OCI-LY1 (cell line): ENCODE measurements at regions not wholly inside any gene's neighbourhood (a gene's known extent, or its start where the extent isn't known, plus 50 kb on each side); places are given as distances from the start of the nearest gene placed in this dataset.

Source experiments
- H2AFZ ChIP-seq: fragments of 200-600 bp; sonication (generic), shearing (Covaris generic); 2 replicates; pipeline ENCODE4 v1.6.0; 2014; ENCODE audit warnings: antibody characterized with exemption, mild to moderate bottlenecking, low read length
- H3F3A ChIP-seq: fragments of 200-600 bp; sonication (generic), shearing (Covaris generic); 2 replicates; pipeline ENCODE4 v1.6.0; 2014; ENCODE audit warnings: mild to moderate bottlenecking, antibody characterized with exemption, low read length, moderate library complexity; ENCODE audit not compliant: insufficient read depth
- H3K27ac ChIP-seq: fragments of 200-600 bp; sonication (generic); 2 replicates; pipeline ENCODE4 v1.5.1; 2014; ENCODE audit warnings: low read length, mixed run types, mild to moderate bottlenecking, low read depth; ENCODE audit not compliant: poor library complexity, severe bottlenecking
- H3K27me3 ChIP-seq: fragments of 200-600 bp; sonication (generic); 2 replicates; pipeline ENCODE4 v1.6.0; 2014; ENCODE audit warnings: antibody characterized with exemption, mild to moderate bottlenecking, low read length, moderate library complexity; ENCODE audit not compliant: insufficient read depth
- H3K36me3 ChIP-seq: fragments of 200-600 bp; sonication (generic); 2 replicates; pipeline ENCODE4 v1.6.1; 2014; ENCODE audit warnings: mild to moderate bottlenecking, antibody characterized with exemption, low read length, moderate library complexity, mixed read lengths; ENCODE audit not compliant: insufficient read depth
- H3K4me1 ChIP-seq: fragments of 200-600 bp; sonication (generic); 2 replicates; pipeline ENCODE4 v1.5.1; 2014; ENCODE audit warnings: mild to moderate bottlenecking, low read length, moderate library complexity; ENCODE audit not compliant: insufficient read depth, severe bottlenecking
- H3K4me2 ChIP-seq: fragments of 200-600 bp; sonication (generic), shearing (Covaris generic); 2 replicates; pipeline ENCODE4 v1.6.1; 2014; ENCODE audit warnings: low read length
- H3K4me3 ChIP-seq: fragments of 200-600 bp; sonication (generic); 2 replicates; pipeline ENCODE4 v1.5.1; 2014; ENCODE audit warnings: low read length, low read depth, mild to moderate bottlenecking, mixed read lengths; ENCODE audit not compliant: poor library complexity, severe bottlenecking
- H3K79me2 ChIP-seq: fragments of 200-600 bp; shearing (Covaris generic); 2 replicates; pipeline ENCODE4 v1.6.1; 2016; ENCODE audit warnings: mixed run types, low read length, mixed read lengths; ENCODE audit not compliant: insufficient read depth
- H3K9ac ChIP-seq: fragments of 200-600 bp; sonication (generic), shearing (Covaris generic); 2 replicates; pipeline ENCODE4 v1.6.1; 2014; ENCODE audit warnings: mild to moderate bottlenecking, low read length, mixed read lengths
- H3K9me2 ChIP-seq: fragments of 200-600 bp; sonication (generic), shearing (Covaris generic); 2 replicates; pipeline ENCODE4 v1.6.1; 2014; ENCODE audit warnings: low read depth, mild to moderate bottlenecking, low read length, mixed read lengths
- H3K9me3 ChIP-seq: fragments of 200-600 bp; shearing (Covaris generic); 2 replicates; pipeline ENCODE4 v1.6.1; 2014; ENCODE audit warnings: low read length, mixed read lengths
- H4K20me1 ChIP-seq: fragments of 200-600 bp; sonication (generic), shearing (Covaris generic); 2 replicates; pipeline ENCODE4 v1.6.0; 2016; ENCODE audit warnings: mild to moderate bottlenecking, low read length; ENCODE audit not compliant: insufficient read depth
- CTCF ChIP-seq: fragments of 200-600 bp; sonication (generic), shearing (Covaris generic); IDR thresholded peaks from 2 replicates; pipeline ENCODE4 v1.5.1; 2017; ENCODE audit warnings: mild to moderate bottlenecking, antibody characterized with exemption, low read length, moderate library complexity, mixed read lengths
- EZH2 ChIP-seq: fragments of 200-600 bp; sonication (generic), shearing (Covaris generic); IDR thresholded peaks from 2 replicates; pipeline ENCODE4 v1.8.0; 2017; ENCODE audit warnings: borderline replicate concordance, mixed run types, mild to moderate bottlenecking, antibody characterized with exemption, low read length, moderate library complexity, mixed read lengths

- Histone ChIP-seq H3K4me1 (no peaks in the 10 kb centered on the region), H3K4me2 (no peak overlapping the region), H3K9me2 (no peaks in the 10 kb centered on the region), H3K36me3 (no peaks in the 10 kb centered on the region), H3F3A (no peaks in the 10 kb centered on the region), H4K20me1 (no peaks in the 10 kb centered on the region), H3K79me2 (no peaks in the 10 kb centered on the region), H2AFZ (no peak overlapping the region), H3K9me3 (no peaks in the 10 kb centered on the region), H3K27me3 (no peaks in the 10 kb centered on the region), H3K27ac (no peak overlapping the region), H3K4me3 (no peak overlapping the region), H3K9ac (no peak overlapping the region)
- TF ChIP-seq CTCF (no peak), EZH2 (no peak)
Observed at GRCh38 chr7:12905671-12906070, 218.2 kb downstream of the ARL4A start.

DNA sequence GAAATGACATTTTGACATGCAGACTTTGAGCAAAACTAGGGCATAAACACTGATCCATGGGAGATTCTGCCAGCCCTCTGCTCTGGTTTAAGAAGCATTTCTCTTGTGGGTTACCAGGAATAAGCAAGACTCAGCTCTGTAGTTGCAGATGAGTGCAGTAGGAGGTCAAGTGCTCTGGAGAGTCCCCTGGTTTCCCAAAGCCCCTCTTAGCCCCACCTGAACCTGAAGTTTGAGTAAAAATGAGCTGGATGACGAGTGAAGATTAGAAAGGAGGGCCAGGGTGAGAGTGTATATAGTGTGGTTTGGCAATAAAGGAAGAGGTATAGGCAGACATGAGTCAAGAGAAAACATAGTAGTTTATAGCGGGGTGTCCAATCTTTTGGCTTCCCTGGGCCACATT lies 220.3 kb downstream of the ARL4A start:
- Histone ChIP-seq H3F3A (no peaks in the 10 kb centered on the region), H3K9me2 (no peaks in the 10 kb centered on the region), H3K4me2 (no peak overlapping the region), H3K27me3 (no peaks in the 10 kb centered on the region), H4K20me1 (no peaks in the 10 kb centered on the region), H3K27ac (no peak overlapping the region), H3K9ac (no peak overlapping the region), H3K4me1 (no peaks in the 10 kb centered on the region), H2AFZ (no peak overlapping the region), H3K9me3 (no peaks in the 10 kb centered on the region), H3K36me3 (no peaks in the 10 kb centered on the region), H3K4me3 (no peak overlapping the region), H3K79me2 (no peaks in the 10 kb centered on the region)
- TF ChIP-seq CTCF = no peak
- TF ChIP-seq EZH2 = no peak

GRCh38 chr7:12909483-12909882 lies 222.1 kb downstream of the ARL4A start:
- Histone ChIP-seq H3K79me2 (no peaks in the 10 kb centered on the region), H3K4me2 (no peak overlapping the region), H3K9me2 (no peaks in the 10 kb centered on the region), H4K20me1 (no peaks in the 10 kb centered on the region), H3K9ac (no peak overlapping the region), H3K4me1 (no peaks in the 10 kb centered on the region), H3K27me3 (no peaks in the 10 kb centered on the region), H2AFZ (no peak overlapping the region), H3K4me3 (no peak overlapping the region), H3K9me3 (no peaks in the 10 kb centered on the region), H3K36me3 (no peaks in the 10 kb centered on the region), H3F3A (no peaks in the 10 kb centered on the region), H3K27ac (no peak overlapping the region)
- TF ChIP-seq CTCF = no peak
- no peak for TF ChIP-seq EZH2
